C4-2B (cell line): ENCODE measurements at regions not wholly inside any gene's neighbourhood (a gene's known extent, or its start where the extent isn't known, plus 50 kb on each side); places are given as distances from the start of the nearest gene placed in this dataset.

Source experiments
- ZFX ChIP-seq: fragments of 450-650 bp; IDR thresholded peaks from 2 replicates; pipeline ENCODE4 v1.6.1; 2017
- TF ChIP-seq, protein P1 (sequence below): fragments of 450-650 bp; conservative IDR thresholded peaks from 2 replicates; pipeline ENCODE4 v1.5.1; 2017; ENCODE audit warnings: mild to moderate bottlenecking

DNA sequence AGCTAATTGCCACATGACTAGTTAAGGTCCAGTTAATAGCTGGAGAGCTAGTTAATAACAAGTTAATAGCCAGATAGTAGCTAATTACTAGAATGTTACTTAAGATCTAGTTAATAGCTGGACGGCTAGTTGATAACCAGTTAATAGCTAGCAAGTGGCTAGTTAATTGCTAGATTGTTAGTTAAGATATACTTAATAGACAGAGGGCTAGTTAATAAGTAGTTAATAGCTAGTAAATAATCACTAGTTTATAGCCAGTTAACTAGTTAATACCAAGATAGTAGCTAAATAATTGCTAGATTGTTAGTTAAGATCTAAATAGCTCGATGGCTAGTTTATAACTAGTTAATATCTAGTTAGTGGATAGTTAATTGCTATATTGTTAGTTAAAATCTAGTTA is 632.6 kb upstream of the CT83 start:
- TF ChIP-seq, protein P1, sequence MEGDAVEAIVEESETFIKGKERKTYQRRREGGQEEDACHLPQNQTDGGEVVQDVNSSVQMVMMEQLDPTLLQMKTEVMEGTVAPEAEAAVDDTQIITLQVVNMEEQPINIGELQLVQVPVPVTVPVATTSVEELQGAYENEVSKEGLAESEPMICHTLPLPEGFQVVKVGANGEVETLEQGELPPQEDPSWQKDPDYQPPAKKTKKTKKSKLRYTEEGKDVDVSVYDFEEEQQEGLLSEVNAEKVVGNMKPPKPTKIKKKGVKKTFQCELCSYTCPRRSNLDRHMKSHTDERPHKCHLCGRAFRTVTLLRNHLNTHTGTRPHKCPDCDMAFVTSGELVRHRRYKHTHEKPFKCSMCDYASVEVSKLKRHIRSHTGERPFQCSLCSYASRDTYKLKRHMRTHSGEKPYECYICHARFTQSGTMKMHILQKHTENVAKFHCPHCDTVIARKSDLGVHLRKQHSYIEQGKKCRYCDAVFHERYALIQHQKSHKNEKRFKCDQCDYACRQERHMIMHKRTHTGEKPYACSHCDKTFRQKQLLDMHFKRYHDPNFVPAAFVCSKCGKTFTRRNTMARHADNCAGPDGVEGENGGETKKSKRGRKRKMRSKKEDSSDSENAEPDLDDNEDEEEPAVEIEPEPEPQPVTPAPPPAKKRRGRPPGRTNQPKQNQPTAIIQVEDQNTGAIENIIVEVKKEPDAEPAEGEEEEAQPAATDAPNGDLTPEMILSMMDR, result no peak
- TF ChIP-seq ZFX, result no peak
